ENCODE measurements at regions not wholly inside any gene's neighbourhood (a gene's known extent, or its start where the extent isn't known, plus 50 kb on each side); places are given as distances from the start of the nearest gene placed in this dataset.

- Mint-ChIP-seq H3K27me3 (ENCODE audit: low read depth) (no peaks in the 10 kb centered on the region), H3K27ac (no peak overlapping the region), H3K36me3 (ENCODE audit: insufficient read depth in 1 of 3, low read depth in 3 of 3) (peaks cover 3 to 5% (median 4%) of the 10 kb centered on the region in 3 experiments; a peak in 4 of 7 replicates), H3K4me1 (peaks cover 0 to 4% of the 10 kb centered on the region in 2 experiments; a peak in 2 of 4 replicates), H3K4me3 (no peak overlapping the region), H3K9me3 (peaks cover 5 to 8% of the 10 kb centered on the region in 2 experiments; a peak in 4 of 5 replicates)
- Histone ChIP-seq H3K9ac (ENCODE audit: extremely low read depth, insufficient read length, low read length) (no peak overlapping the region), H3K27ac (ENCODE audit: insufficient read length, low read depth, low read length) (no peak overlapping the region), H3K18ac (ENCODE audit: insufficient read length, low read depth, low read length) (no peak overlapping the region), H2AFZ (ENCODE audit: low read length) (no peak overlapping the region), H3K23me2 (ENCODE audit: insufficient read length, low read depth, low read length, poor library complexity, severe bottlenecking) (no peaks in the 10 kb centered on the region), H2BK20ac (ENCODE audit: low read depth, low read length, poor library complexity, severe bottlenecking) (no peak overlapping the region), H4K20me1 (ENCODE audit: control insufficient read depth, insufficient read depth, insufficient read length) (no peaks in the 10 kb centered on the region), H2BK120ac (ENCODE audit: low read depth, low read length, poor library complexity, severe bottlenecking) (no peak overlapping the region), H3K56ac (ENCODE audit: insufficient read length, low read depth, low read length) (no peak overlapping the region), H3K27me3 (ENCODE audit: insufficient read depth, low read length) (no peaks in the 10 kb centered on the region), H4K91ac (ENCODE audit: insufficient read length, low read depth, low read length) (no peak overlapping the region), H3K79me2 (ENCODE audit: insufficient read depth, low read length) (no peaks in the 10 kb centered on the region), H3K4ac (ENCODE audit: low read depth, low read length) (no peak overlapping the region), H3K23ac (ENCODE audit: insufficient read length, low read depth, low read length) (no peak overlapping the region), H3K79me1 (ENCODE audit: insufficient read depth, low read depth, low read length, poor library complexity, severe bottlenecking) (no peaks in the 10 kb centered on the region), H3T11ph (ENCODE audit: low read length) (no peak overlapping the region), H4K5ac (ENCODE audit: insufficient read length, low read depth, low read length) (no peak overlapping the region), H3K4me2 (ENCODE audit: insufficient read depth, insufficient read length, low read length) (no peak overlapping the region), H3K9me3 (ENCODE audit: control insufficient read depth, low read depth, low read length) (no peaks in the 10 kb centered on the region), H2BK12ac (ENCODE audit: insufficient read length, low read depth, low read length) (no peak overlapping the region), H3K14ac (ENCODE audit: insufficient read depth, low read length) (no peak overlapping the region), H2AK5ac (ENCODE audit: insufficient read length, low read length) (no peak overlapping the region), H2BK5ac (ENCODE audit: insufficient read length, low read length) (no peak overlapping the region), H2BK15ac (ENCODE audit: low read depth, low read length) (no peak overlapping the region), H3K4me1 (ENCODE audit: insufficient read depth, low read length) (no peaks in the 10 kb centered on the region), H4K8ac (replicated peaks; ENCODE audit: insufficient read length, low read depth, low read length) (no peak overlapping the region)
- TF ChIP-seq CTCF (conservative IDR thresholded peaks at IDR 0.05), result no peak
- no CpG with 5 or more reads among the region's 3 CpGs for WGBS (ENCODE audit: extremely low coverage, insufficient read length, low lambda C conversion rate)
- DNase-seq, result no peak
These were observed 352.4 kb downstream of the SPRY2 start for GRCh38 chr13:79988573-79988972.
